Gastroesophageal sphincter (tissue), 3 donors: ENCODE measurements at regions not wholly inside any gene's neighbourhood (a gene's known extent, or its start where the extent isn't known, plus 50 kb on each side); places are given as distances from the start of the nearest gene placed in this dataset.

Experiments used
- CTCF ChIP-seq, 4 experiments: fragments of 200-600 bp in 2 of 4; fragments of 450-650 bp in 2 of 4; sonication (generic) in 1 of 4; IDR thresholded peaks; one replicate each; pipeline ENCODE4 v1.5.1; 2017 to 2019; ENCODE audit warnings: antibody characterized with exemption in 4 of 4, mild to moderate bottlenecking in 2 of 4, moderate library complexity in 2 of 4
- POLR2A ChIP-seq, 2 donors: fragments of 450-650 bp; IDR thresholded peaks; one replicate each; pipeline ENCODE4 v1.6.1; 2017; ENCODE audit warnings: antibody characterized with exemption in 2 of 2, mild to moderate bottlenecking in 2 of 2, moderate library complexity in 1 of 2
- POLR2AphosphoS5 ChIP-seq: sonication (generic); formaldehyde crosslinking; IDR thresholded peaks from one replicate; pipeline ENCODE4 v1.6.1; 2017; ENCODE audit warnings: antibody characterized with exemption

- TF ChIP-seq CTCF (IDR thresholded peaks at IDR 0.05) (no peak), POLR2AphosphoS5 (no peak), POLR2A (IDR thresholded peaks at IDR 0.05) (no peak)
Measured at GRCh38 chr16:63653044-63653839, 1468.6 kb downstream of the CDH11 start.
